ENCODE measurements at regions not wholly inside any gene's neighbourhood (a gene's known extent, or its start where the extent isn't known, plus 50 kb on each side); places are given as distances from the start of the nearest gene placed in this dataset.

- no peak overlapping the region for H3K27ac ChIP-seq (ENCODE audit: low read depth, low read length)
- no peaks in the 10 kb centered on the region for H3K4me1 ChIP-seq (ENCODE audit: control insufficient read depth in 3 of 3, insufficient read depth in 3 of 3, low read length in 3 of 3)
- H3K9me3 ChIP-seq (ENCODE audit: control insufficient read depth in 3 of 3, low read length in 3 of 3): peaks cover 0 to 4% (median 0%) of the 10 kb centered on the region in 3 donors
These were observed 56.2 kb downstream of the TAF11L14 start for GRCh38 chr5:17690473-17690872.

GRCh38 chr5:17691762-17692161, 57.5 kb downstream of the TAF11L14 start:
- peaks cover 0 to 5% (median 0%) of the 10 kb centered on the region in 3 donors for H3K9me3 ChIP-seq (ENCODE audit: control insufficient read depth in 3 of 3, low read length in 3 of 3)
- H3K36me3 ChIP-seq (ENCODE audit: control insufficient read depth in 3 of 3, insufficient read depth in 3 of 3, low read length in 3 of 3): no peaks in the 10 kb centered on the region
- no peaks in the 10 kb centered on the region for H3K4me1 ChIP-seq (ENCODE audit: control insufficient read depth in 3 of 3, insufficient read depth in 3 of 3, low read length in 3 of 3)
- H3K9ac ChIP-seq (ENCODE audit: low read depth in 1 of 3, low read length in 3 of 3): no peak overlapping the region
- no peak overlapping the region for H3K4me3 ChIP-seq (ENCODE audit: low read length in 3 of 3)
- H3K27ac ChIP-seq (ENCODE audit: low read depth, low read length): no peak overlapping the region
- no peaks in the 10 kb centered on the region for H3K27me3 ChIP-seq (ENCODE audit: control insufficient read depth in 3 of 3, insufficient read depth in 3 of 3, low read length in 3 of 3)

More at GRCh38 chr5:17690473-17690872, 56.2 kb downstream of the TAF11L14 start:
- H3K9ac ChIP-seq (ENCODE audit: low read depth in 1 of 3, low read length in 3 of 3): no peak overlapping the region
- no peaks in the 10 kb centered on the region for H3K36me3 ChIP-seq (ENCODE audit: control insufficient read depth in 3 of 3, insufficient read depth in 3 of 3, low read length in 3 of 3)
- no peak overlapping the region for H3K4me3 ChIP-seq (ENCODE audit: low read length in 3 of 3)
- no peaks in the 10 kb centered on the region for H3K27me3 ChIP-seq (ENCODE audit: control insufficient read depth in 3 of 3, insufficient read depth in 3 of 3, low read length in 3 of 3)

DNA sequence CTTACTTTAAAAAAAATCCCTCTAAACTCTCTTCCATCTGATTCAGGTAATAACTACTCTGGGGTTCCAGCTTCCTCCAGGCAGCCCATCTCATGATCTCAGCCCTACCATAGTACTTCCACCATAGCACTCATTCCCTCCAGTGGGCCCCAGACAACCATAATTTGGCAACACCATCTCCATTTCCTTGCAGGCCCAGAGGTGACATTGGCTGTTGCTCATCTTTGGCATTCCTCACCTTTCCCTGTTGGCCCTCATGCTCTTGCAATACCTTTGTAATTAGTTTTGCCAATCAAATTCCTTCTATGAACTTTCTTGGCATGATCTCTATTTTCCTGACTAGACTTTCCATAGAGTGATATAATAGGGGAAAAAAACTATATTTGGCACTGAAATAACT, 60.1 kb downstream of the TAF11L14 start:
- H3K9me3 ChIP-seq (ENCODE audit: control insufficient read depth in 3 of 3, low read length in 3 of 3): peaks cover 0 to 5% (median 0%) of the 10 kb centered on the region in 3 donors
- H3K9ac ChIP-seq (ENCODE audit: low read depth in 1 of 3, low read length in 3 of 3): no peak overlapping the region
- no peaks in the 10 kb centered on the region for H3K27me3 ChIP-seq (ENCODE audit: control insufficient read depth in 3 of 3, insufficient read depth in 3 of 3, low read length in 3 of 3)
- H3K27ac ChIP-seq (ENCODE audit: low read depth, low read length): no peak overlapping the region
- H3K4me3 ChIP-seq (ENCODE audit: low read length in 3 of 3): no peak overlapping the region
- H3K36me3 ChIP-seq (ENCODE audit: control insufficient read depth in 3 of 3, insufficient read depth in 3 of 3, low read length in 3 of 3): no peaks in the 10 kb centered on the region
- no peaks in the 10 kb centered on the region for H3K4me1 ChIP-seq (ENCODE audit: control insufficient read depth in 3 of 3, insufficient read depth in 3 of 3, low read length in 3 of 3)

- no peak overlapping the region for H3K9ac ChIP-seq (ENCODE audit: low read depth in 1 of 3, low read length in 3 of 3)
- no peak overlapping the region for H3K4me3 ChIP-seq (ENCODE audit: low read length in 3 of 3)
- H3K36me3 ChIP-seq (ENCODE audit: control insufficient read depth in 3 of 3, insufficient read depth in 3 of 3, low read length in 3 of 3): no peaks in the 10 kb centered on the region
- H3K27ac ChIP-seq (ENCODE audit: low read depth, low read length): no peak overlapping the region
- peaks cover 0 to 5% (median 0%) of the 10 kb centered on the region in 3 donors for H3K9me3 ChIP-seq (ENCODE audit: control insufficient read depth in 3 of 3, low read length in 3 of 3)
- no peaks in the 10 kb centered on the region for H3K27me3 ChIP-seq (ENCODE audit: control insufficient read depth in 3 of 3, insufficient read depth in 3 of 3, low read length in 3 of 3)
- H3K4me1 ChIP-seq (ENCODE audit: control insufficient read depth in 3 of 3, insufficient read depth in 3 of 3, low read length in 3 of 3): no peaks in the 10 kb centered on the region
These were observed 60.7 kb downstream of the TAF11L14 start for GRCh38 chr5:17694914-17695313.

DNA sequence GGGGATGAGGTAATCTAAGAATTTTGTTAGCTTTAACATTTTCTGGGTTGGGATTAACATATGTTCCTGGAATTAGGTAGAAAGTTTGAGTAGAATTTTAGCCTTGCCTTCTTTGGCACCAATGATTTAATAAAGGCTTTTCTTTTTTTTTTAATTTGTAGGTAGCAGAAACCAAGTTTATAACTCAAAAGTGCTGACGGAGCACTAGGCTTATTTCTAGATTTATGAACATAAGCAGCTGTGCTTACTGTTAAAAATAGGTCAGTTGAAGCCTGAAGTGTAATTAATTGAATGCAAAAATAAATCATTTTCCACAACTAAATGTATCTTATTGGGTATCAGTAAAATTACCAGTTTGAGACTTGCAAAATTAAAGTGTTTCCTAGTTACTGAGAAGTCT, 62.4 kb downstream of the TAF11L14 start:
- Histone ChIP-seq H3K4me1 (ENCODE audit: control insufficient read depth in 3 of 3, insufficient read depth in 3 of 3, low read length in 3 of 3) (no peaks in the 10 kb centered on the region), H3K4me3 (ENCODE audit: low read length in 3 of 3) (no peak overlapping the region), H3K9ac (ENCODE audit: low read depth in 1 of 3, low read length in 3 of 3) (no peak overlapping the region), H3K36me3 (ENCODE audit: control insufficient read depth in 3 of 3, insufficient read depth in 3 of 3, low read length in 3 of 3) (no peaks in the 10 kb centered on the region), H3K27me3 (ENCODE audit: control insufficient read depth in 3 of 3, insufficient read depth in 3 of 3, low read length in 3 of 3) (no peaks in the 10 kb centered on the region), H3K27ac (ENCODE audit: low read depth, low read length) (no peak overlapping the region), H3K9me3 (ENCODE audit: control insufficient read depth in 3 of 3, low read length in 3 of 3) (peaks cover 0 to 8% (median 0%) of the 10 kb centered on the region in 3 donors)

DNA sequence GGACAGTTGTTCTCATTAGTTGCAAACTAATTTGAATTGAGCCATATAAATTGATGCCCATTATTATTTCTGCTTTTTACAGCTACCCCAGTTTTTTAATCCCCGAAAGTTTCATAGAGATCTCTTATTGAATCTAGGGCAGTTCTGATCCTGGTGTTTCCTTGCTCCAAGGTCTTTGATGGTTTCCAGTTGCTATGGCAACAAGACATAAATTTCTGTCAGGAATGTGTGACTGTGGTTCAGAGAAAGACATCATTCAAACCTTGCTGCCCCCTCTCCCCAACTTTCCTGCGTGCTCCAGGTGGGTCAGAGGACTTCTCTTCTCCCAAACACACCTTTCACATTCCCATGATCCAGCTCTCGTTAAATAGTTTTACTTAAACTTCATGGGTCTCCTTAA, 63.4 kb downstream of the TAF11L14 start:
- Histone ChIP-seq H3K27ac (ENCODE audit: low read depth, low read length) (no peak overlapping the region), H3K36me3 (ENCODE audit: control insufficient read depth in 3 of 3, insufficient read depth in 3 of 3, low read length in 3 of 3) (no peaks in the 10 kb centered on the region), H3K9me3 (ENCODE audit: control insufficient read depth in 3 of 3, low read length in 3 of 3) (peaks cover 0 to 8% (median 0%) of the 10 kb centered on the region in 3 donors), H3K9ac (ENCODE audit: low read depth in 1 of 3, low read length in 3 of 3) (no peak overlapping the region), H3K4me1 (ENCODE audit: control insufficient read depth in 3 of 3, insufficient read depth in 3 of 3, low read length in 3 of 3) (no peaks in the 10 kb centered on the region), H3K27me3 (ENCODE audit: control insufficient read depth in 3 of 3, insufficient read depth in 3 of 3, low read length in 3 of 3) (no peaks in the 10 kb centered on the region), H3K4me3 (ENCODE audit: low read length in 3 of 3) (no peak overlapping the region)

- Histone ChIP-seq H3K4me1 (ENCODE audit: control insufficient read depth in 3 of 3, insufficient read depth in 3 of 3, low read length in 3 of 3) (no peaks in the 10 kb centered on the region), H3K4me3 (ENCODE audit: low read length in 3 of 3) (no peak overlapping the region), H3K27ac (ENCODE audit: low read depth, low read length) (no peak overlapping the region), H3K9ac (ENCODE audit: low read depth in 1 of 3, low read length in 3 of 3) (no peak overlapping the region), H3K27me3 (ENCODE audit: control insufficient read depth in 3 of 3, insufficient read depth in 3 of 3, low read length in 3 of 3) (no peaks in the 10 kb centered on the region), H3K9me3 (ENCODE audit: control insufficient read depth in 3 of 3, low read length in 3 of 3) (peaks cover 0 to 3% (median 0%) of the 10 kb centered on the region in 3 donors), H3K36me3 (ENCODE audit: control insufficient read depth in 3 of 3, insufficient read depth in 3 of 3, low read length in 3 of 3) (no peaks in the 10 kb centered on the region)
These were observed 74.9 kb downstream of the TAF11L14 start for GRCh38 chr5:17709011-17709710.

DNA sequence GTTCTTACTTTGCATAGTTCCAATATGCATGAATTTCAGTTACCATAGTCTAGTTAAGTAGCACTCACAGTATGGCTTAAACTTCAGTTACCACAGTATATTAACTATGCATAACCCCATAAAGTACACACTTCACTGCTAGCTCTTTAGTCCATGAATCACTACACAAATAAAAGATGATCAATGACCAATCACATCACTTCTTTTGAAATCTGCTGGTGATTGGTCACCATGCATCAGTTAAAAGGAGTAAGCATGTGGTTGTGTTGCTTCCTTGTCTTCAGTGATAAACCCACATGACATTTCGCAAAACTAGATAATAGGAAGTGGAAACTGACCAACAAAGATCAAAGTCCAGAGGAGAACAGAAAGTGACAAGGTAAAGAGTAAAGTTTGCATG, 79.0 kb downstream of the TAF11L14 start:
- Histone ChIP-seq H3K27me3 (ENCODE audit: control insufficient read depth in 3 of 3, insufficient read depth in 3 of 3, low read length in 3 of 3) (no peaks in the 10 kb centered on the region), H3K4me3 (ENCODE audit: low read length in 3 of 3) (no peak overlapping the region), H3K4me1 (ENCODE audit: control insufficient read depth in 3 of 3, insufficient read depth in 3 of 3, low read length in 3 of 3) (no peaks in the 10 kb centered on the region), H3K36me3 (ENCODE audit: control insufficient read depth in 3 of 3, insufficient read depth in 3 of 3, low read length in 3 of 3) (no peaks in the 10 kb centered on the region), H3K9me3 (ENCODE audit: control insufficient read depth in 3 of 3, low read length in 3 of 3) (peaks cover 0 to 3% (median 0%) of the 10 kb centered on the region in 3 donors), H3K27ac (ENCODE audit: low read depth, low read length) (no peak overlapping the region), H3K9ac (ENCODE audit: low read depth in 1 of 3, low read length in 3 of 3) (no peak overlapping the region)

DNA sequence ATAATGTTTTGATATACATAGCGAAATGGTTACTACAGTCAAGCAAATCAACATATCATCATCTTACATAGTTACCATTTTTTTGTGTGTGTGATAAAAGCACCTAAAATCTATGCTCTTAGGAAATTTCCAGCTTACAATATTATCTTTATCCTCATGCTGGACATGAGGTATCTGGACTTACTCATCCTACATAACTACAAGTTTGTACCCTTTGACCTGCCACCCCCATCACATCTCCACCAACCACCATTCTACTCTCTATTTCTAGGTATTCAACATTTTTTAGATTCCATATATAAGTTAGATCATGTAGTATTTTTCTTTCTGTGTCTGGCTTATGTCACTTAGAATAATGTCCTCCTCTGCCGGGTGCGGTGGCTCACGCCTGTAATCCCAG, 79.9 kb downstream of the TAF11L14 start:
- Histone ChIP-seq H3K9ac (ENCODE audit: low read depth in 1 of 3, low read length in 3 of 3) (no peak overlapping the region), H3K9me3 (ENCODE audit: control insufficient read depth in 3 of 3, low read length in 3 of 3) (peaks cover 0 to 3% (median 0%) of the 10 kb centered on the region in 3 donors), H3K27me3 (ENCODE audit: control insufficient read depth in 3 of 3, insufficient read depth in 3 of 3, low read length in 3 of 3) (no peaks in the 10 kb centered on the region), H3K36me3 (ENCODE audit: control insufficient read depth in 3 of 3, insufficient read depth in 3 of 3, low read length in 3 of 3) (no peaks in the 10 kb centered on the region), H3K4me1 (ENCODE audit: control insufficient read depth in 3 of 3, insufficient read depth in 3 of 3, low read length in 3 of 3) (no peaks in the 10 kb centered on the region), H3K4me3 (ENCODE audit: low read length in 3 of 3) (no peak overlapping the region), H3K27ac (ENCODE audit: low read depth, low read length) (no peak overlapping the region)

GRCh38 chr5:17719592-17719991, 85.3 kb downstream of the TAF11L14 start:
- H3K4me1 ChIP-seq (ENCODE audit: control insufficient read depth in 3 of 3, insufficient read depth in 3 of 3, low read length in 3 of 3): no peaks in the 10 kb centered on the region
- no peaks in the 10 kb centered on the region for H3K36me3 ChIP-seq (ENCODE audit: control insufficient read depth in 3 of 3, insufficient read depth in 3 of 3, low read length in 3 of 3)
- H3K9ac ChIP-seq (ENCODE audit: low read depth in 1 of 3, low read length in 3 of 3): no peak overlapping the region
- H3K27ac ChIP-seq (ENCODE audit: low read depth, low read length): no peak overlapping the region
- H3K4me3 ChIP-seq (ENCODE audit: low read length in 3 of 3): no peak overlapping the region
- no peaks in the 10 kb centered on the region for H3K9me3 ChIP-seq (ENCODE audit: control insufficient read depth in 3 of 3, low read length in 3 of 3)
- H3K27me3 ChIP-seq (ENCODE audit: control insufficient read depth in 3 of 3, insufficient read depth in 3 of 3, low read length in 3 of 3): no peaks in the 10 kb centered on the region
